ENCODE measurements at regions not wholly inside any gene's neighbourhood (a gene's known extent, or its start where the extent isn't known, plus 50 kb on each side); places are given as distances from the start of the nearest gene placed in this dataset.

DNA sequence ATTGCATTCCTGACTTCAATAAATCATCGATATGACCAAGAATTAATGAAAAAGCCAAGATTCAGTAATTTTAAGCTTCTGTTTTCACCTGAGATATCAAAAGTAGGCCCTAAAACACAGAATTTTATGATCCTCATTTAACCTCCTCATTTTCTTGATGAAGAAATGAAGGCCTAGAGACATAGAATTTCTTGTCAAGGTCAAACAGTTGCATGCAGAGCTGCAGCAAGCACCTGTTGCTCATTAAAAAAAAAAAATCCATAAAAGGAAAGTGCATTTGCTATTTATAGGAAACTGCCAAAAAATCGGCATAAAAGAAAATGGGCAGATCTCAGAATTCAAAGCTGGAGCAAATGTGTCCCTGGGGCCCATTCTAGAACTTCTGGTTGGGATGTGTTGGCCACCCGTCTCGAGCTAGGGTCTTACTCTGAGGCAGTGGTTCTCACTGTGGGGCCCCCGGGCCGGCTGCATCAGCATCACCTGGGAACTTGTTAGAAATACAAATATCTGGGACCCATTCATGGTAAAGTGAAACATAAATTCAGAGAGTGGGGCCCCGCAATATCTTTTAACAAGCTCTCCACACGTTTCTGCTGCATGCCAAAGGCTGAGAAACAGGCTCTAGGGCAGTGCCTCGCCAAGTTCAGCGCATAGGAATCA lies 224.7 kb upstream of the UBL3 start:
- H3K27ac ChIP-seq (ENCODE audit: low read depth in 1 of 2, low read length in 2 of 2) = no peak overlapping the region
- no peak overlapping the region for H3K4me3 ChIP-seq (ENCODE audit: low read depth in 1 of 3, low read length in 3 of 3)
- H3K27me3 ChIP-seq (ENCODE audit: control insufficient read depth in 4 of 4, insufficient read depth in 4 of 4, low read length in 3 of 4) = no peaks in the 10 kb centered on the region
- 92% methylated on average over 10 of the region's 10 CpGs for WGBS
- TF ChIP-seq FOXA1 (IDR thresholded peaks at IDR 0.05) (no peak), RXRA (IDR thresholded peaks at IDR 0.05) (no peak), GABPA (IDR thresholded peaks at IDR 0.05 in 1 of 2, conservative IDR thresholded peaks at IDR 0.05 in 1 of 2) (no peak), FOXA2 (IDR thresholded peaks at IDR 0.05) (no peak)
- TF ChIP-seq, protein P1, sequence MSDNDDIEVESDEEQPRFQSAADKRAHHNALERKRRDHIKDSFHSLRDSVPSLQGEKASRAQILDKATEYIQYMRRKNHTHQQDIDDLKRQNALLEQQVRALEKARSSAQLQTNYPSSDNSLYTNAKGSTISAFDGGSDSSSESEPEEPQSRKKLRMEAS (IDR thresholded peaks at IDR 0.05) = no peak
- H3K9ac ChIP-seq (ENCODE audit: low read depth in 1 of 2, low read length in 2 of 2) = no peak overlapping the region
- H3K36me3 ChIP-seq (ENCODE audit: control insufficient read depth in 4 of 4, insufficient read depth in 3 of 4, low read depth in 1 of 4, low read length in 3 of 4) = no peaks in the 10 kb centered on the region
- DNase-seq (ENCODE audit: low spot score) = no peak
- H3K9me3 ChIP-seq (ENCODE audit: control insufficient read depth in 4 of 4, low read length in 3 of 4) = no peaks in the 10 kb centered on the region
- H3K4me1 ChIP-seq (ENCODE audit: control insufficient read depth in 4 of 4, insufficient read depth in 4 of 4, low read length in 3 of 4) = no peaks in the 10 kb centered on the region

DNA sequence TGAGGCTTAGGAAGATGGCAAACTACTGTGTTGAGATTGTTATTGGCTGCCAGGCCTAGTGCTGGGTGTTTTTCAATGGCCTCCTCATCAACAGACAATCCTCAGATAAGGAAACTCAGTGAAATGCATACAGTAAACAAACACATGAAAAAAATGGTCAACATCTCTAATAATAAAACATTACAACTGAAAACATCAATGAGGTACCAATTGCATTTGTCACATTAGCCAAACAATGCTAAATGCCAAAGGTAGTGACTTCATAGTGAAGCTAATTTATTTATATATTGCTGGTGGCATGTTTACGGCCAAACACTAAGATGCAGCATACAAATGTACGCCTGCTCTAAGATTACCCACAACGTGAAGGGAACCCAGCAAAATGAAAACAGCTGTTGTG lies 224.0 kb upstream of the UBL3 start:
- H3K27me3 ChIP-seq (ENCODE audit: control insufficient read depth in 4 of 4, insufficient read depth in 4 of 4, low read length in 3 of 4) = no peaks in the 10 kb centered on the region
- no peaks in the 10 kb centered on the region for H3K9me3 ChIP-seq (ENCODE audit: control insufficient read depth in 4 of 4, low read length in 3 of 4)
- no peak for DNase-seq (ENCODE audit: low spot score)
- WGBS = 90% methylated on average over 3 of the region's 3 CpGs
- H3K4me3 ChIP-seq (ENCODE audit: low read depth in 1 of 3, low read length in 3 of 3) = no peak overlapping the region
- no peaks in the 10 kb centered on the region for H3K36me3 ChIP-seq (ENCODE audit: control insufficient read depth in 4 of 4, insufficient read depth in 3 of 4, low read depth in 1 of 4, low read length in 3 of 4)
- no peaks in the 10 kb centered on the region for H3K4me1 ChIP-seq (ENCODE audit: control insufficient read depth in 4 of 4, insufficient read depth in 4 of 4, low read length in 3 of 4)
- no peak for TF ChIP-seq YY1 (IDR thresholded peaks at IDR 0.05)
- H3K9ac ChIP-seq (ENCODE audit: low read depth in 1 of 2, low read length in 2 of 2) = no peak overlapping the region
- no peak overlapping the region for H3K27ac ChIP-seq (ENCODE audit: low read depth in 1 of 2, low read length in 2 of 2)

DNA sequence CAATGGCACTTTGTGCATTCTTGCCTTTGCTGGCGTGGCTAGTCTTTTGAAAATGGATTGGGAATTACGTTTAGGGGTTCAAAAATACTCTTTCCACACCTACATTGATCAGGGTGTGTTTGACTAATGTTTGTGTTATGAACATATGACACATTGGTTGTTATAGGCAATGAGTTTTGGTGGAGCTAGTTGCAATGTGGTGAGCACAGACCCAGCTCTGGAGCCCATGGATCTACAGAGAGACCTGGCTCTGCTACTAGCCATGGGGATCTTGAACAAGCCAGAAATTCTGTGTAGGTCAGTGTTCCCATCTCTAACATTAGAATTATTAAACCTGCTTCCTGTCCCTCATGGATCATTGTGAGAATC lies 222.4 kb upstream of the UBL3 start:
- no peak overlapping the region for H3K4me3 ChIP-seq (ENCODE audit: low read depth in 1 of 3, low read length in 3 of 3)

DNA sequence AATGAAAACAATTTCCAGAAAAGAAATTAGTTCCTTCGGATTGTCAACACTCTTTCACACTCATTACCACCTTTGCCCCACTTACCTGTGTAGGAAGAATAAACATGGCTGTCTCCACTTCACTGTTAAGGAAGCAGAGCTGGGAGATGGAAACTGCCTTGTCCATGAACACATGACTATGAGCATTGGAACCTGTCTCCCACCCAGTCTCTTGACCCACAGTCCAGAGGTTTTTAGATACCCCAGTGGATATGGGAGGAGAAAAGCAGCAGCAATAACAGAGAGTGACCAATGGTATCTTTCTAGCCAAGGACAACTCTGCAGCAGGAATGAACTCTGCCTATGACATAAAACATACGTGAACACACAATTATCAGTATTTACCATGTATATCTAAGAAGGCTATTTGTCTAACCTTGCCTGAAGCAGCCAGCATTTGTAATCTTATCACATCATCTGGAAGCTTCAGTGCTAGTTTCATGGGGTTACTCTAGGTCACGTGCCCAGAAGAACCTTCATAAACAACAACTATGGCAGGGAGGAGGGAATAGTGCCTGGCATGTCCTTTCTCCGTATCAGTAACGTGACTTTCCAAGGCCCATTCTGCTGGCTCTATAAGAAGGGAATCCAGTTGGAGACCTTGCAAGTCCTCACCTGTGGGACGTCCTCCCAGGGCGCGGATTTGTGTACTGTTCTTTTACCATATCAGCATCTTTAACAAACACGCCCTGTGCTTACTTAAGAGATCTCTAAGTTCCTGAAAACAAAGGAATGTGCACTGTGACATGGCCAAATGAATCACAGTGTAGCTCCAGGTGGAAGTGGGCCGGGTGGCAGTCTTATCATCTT lies 221.8 kb upstream of the UBL3 start:
- 69% methylated on average over 10 of the region's 10 CpGs for WGBS
- no peak overlapping the region for H3K27ac ChIP-seq (ENCODE audit: low read depth in 1 of 2, low read length in 2 of 2)

More for the DNA sequence above, 222.4 kb upstream of the UBL3 start:
- no peak for DNase-seq (ENCODE audit: low spot score)
- H3K9me3 ChIP-seq (ENCODE audit: control insufficient read depth in 4 of 4, low read length in 3 of 4) = no peaks in the 10 kb centered on the region
- H3K27me3 ChIP-seq (ENCODE audit: control insufficient read depth in 4 of 4, insufficient read depth in 4 of 4, low read length in 3 of 4) = no peaks in the 10 kb centered on the region
- no peaks in the 10 kb centered on the region for H3K4me1 ChIP-seq (ENCODE audit: control insufficient read depth in 4 of 4, insufficient read depth in 4 of 4, low read length in 3 of 4)
- H3K9ac ChIP-seq (ENCODE audit: low read depth in 1 of 2, low read length in 2 of 2) = no peak overlapping the region
- TF ChIP-seq, protein P2, sequence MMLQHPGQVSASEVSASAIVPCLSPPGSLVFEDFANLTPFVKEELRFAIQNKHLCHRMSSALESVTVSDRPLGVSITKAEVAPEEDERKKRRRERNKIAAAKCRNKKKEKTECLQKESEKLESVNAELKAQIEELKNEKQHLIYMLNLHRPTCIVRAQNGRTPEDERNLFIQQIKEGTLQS (IDR thresholded peaks at IDR 0.05) = no peak
- TF ChIP-seq RAD21 (IDR thresholded peaks at IDR 0.05) = no peak
- no peak for TF ChIP-seq HNF4A (conservative IDR thresholded peaks at IDR 0.05)
- TF ChIP-seq RXRA (IDR thresholded peaks at IDR 0.05) = no peak
- H3K27ac ChIP-seq (ENCODE audit: low read depth in 1 of 2, low read length in 2 of 2) = no peak overlapping the region
- no peaks in the 10 kb centered on the region for H3K36me3 ChIP-seq (ENCODE audit: control insufficient read depth in 4 of 4, insufficient read depth in 3 of 4, low read depth in 1 of 4, low read length in 3 of 4)
- WGBS = 72% methylated on average over 2 of the region's 2 CpGs

More for the DNA sequence above, 221.8 kb upstream of the UBL3 start:
- Histone ChIP-seq H3K4me3 (ENCODE audit: low read depth in 1 of 3, low read length in 3 of 3) (no peak overlapping the region), H3K4me1 (ENCODE audit: control insufficient read depth in 4 of 4, insufficient read depth in 4 of 4, low read length in 3 of 4) (no peaks in the 10 kb centered on the region), H3K9me3 (ENCODE audit: control insufficient read depth in 4 of 4, low read length in 3 of 4) (no peaks in the 10 kb centered on the region), H3K36me3 (ENCODE audit: control insufficient read depth in 4 of 4, insufficient read depth in 3 of 4, low read depth in 1 of 4, low read length in 3 of 4) (no peaks in the 10 kb centered on the region), H3K27me3 (ENCODE audit: control insufficient read depth in 4 of 4, insufficient read depth in 4 of 4, low read length in 3 of 4) (no peaks in the 10 kb centered on the region), H3K9ac (ENCODE audit: low read depth in 1 of 2, low read length in 2 of 2) (no peak overlapping the region)
- TF ChIP-seq RAD21 (IDR thresholded peaks at IDR 0.05) = no peak
- TF ChIP-seq YY1 (IDR thresholded peaks at IDR 0.05) = no peak
- TF ChIP-seq FOXA1 (IDR thresholded peaks at IDR 0.05) = no peak
- TF ChIP-seq HNF4A (conservative IDR thresholded peaks at IDR 0.05) = no peak
- TF ChIP-seq NR2F2 (IDR thresholded peaks at IDR 0.05) = no peak
- no peak for TF ChIP-seq FOXA2 (IDR thresholded peaks at IDR 0.05)
- TF ChIP-seq TAF1 (conservative IDR thresholded peaks at IDR 0.05) = no peak
- TF ChIP-seq, protein P3, sequence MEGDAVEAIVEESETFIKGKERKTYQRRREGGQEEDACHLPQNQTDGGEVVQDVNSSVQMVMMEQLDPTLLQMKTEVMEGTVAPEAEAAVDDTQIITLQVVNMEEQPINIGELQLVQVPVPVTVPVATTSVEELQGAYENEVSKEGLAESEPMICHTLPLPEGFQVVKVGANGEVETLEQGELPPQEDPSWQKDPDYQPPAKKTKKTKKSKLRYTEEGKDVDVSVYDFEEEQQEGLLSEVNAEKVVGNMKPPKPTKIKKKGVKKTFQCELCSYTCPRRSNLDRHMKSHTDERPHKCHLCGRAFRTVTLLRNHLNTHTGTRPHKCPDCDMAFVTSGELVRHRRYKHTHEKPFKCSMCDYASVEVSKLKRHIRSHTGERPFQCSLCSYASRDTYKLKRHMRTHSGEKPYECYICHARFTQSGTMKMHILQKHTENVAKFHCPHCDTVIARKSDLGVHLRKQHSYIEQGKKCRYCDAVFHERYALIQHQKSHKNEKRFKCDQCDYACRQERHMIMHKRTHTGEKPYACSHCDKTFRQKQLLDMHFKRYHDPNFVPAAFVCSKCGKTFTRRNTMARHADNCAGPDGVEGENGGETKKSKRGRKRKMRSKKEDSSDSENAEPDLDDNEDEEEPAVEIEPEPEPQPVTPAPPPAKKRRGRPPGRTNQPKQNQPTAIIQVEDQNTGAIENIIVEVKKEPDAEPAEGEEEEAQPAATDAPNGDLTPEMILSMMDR (IDR thresholded peaks at IDR 0.05; ENCODE audit: low read depth, low read length, missing input control) = no peak
- TF ChIP-seq GABPA (IDR thresholded peaks at IDR 0.05 in 1 of 2, conservative IDR thresholded peaks at IDR 0.05 in 1 of 2) = no peak
- no peak for TF ChIP-seq RXRA (IDR thresholded peaks at IDR 0.05)
- no peak for TF ChIP-seq SP1 (IDR thresholded peaks at IDR 0.05)
- TF ChIP-seq, protein P1 (IDR thresholded peaks at IDR 0.05) = no peak
- TF ChIP-seq, protein P4, sequence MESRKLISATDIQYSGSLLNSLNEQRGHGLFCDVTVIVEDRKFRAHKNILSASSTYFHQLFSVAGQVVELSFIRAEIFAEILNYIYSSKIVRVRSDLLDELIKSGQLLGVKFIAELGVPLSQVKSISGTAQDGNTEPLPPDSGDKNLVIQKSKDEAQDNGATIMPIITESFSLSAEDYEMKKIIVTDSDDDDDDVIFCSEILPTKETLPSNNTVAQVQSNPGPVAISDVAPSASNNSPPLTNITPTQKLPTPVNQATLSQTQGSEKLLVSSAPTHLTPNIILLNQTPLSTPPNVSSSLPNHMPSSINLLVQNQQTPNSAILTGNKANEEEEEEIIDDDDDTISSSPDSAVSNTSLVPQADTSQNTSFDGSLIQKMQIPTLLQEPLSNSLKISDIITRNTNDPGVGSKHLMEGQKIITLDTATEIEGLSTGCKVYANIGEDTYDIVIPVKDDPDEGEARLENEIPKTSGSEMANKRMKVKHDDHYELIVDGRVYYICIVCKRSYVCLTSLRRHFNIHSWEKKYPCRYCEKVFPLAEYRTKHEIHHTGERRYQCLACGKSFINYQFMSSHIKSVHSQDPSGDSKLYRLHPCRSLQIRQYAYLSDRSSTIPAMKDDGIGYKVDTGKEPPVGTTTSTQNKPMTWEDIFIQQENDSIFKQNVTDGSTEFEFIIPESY (IDR thresholded peaks at IDR 0.05) = no peak
- TF ChIP-seq JUND (IDR thresholded peaks at IDR 0.05) = no peak
- no peak for DNase-seq (ENCODE audit: low spot score)

Measured in liver (tissue), 8 donors.